CD4-positive, alpha-beta T cell treated with Interleukin-2 at 100 ng/mL for 4 hours (primary cell): ENCODE measurements at regions not wholly inside any gene's neighbourhood (a gene's known extent, or its start where the extent isn't known, plus 50 kb on each side); places are given as distances from the start of the nearest gene placed in this dataset.

Experiments used
- DNase-seq: peaks from one replicate; pipeline ENCODE4 v3.0.0-alpha.2; 2020; ENCODE audit warnings: low spot score

DNA sequence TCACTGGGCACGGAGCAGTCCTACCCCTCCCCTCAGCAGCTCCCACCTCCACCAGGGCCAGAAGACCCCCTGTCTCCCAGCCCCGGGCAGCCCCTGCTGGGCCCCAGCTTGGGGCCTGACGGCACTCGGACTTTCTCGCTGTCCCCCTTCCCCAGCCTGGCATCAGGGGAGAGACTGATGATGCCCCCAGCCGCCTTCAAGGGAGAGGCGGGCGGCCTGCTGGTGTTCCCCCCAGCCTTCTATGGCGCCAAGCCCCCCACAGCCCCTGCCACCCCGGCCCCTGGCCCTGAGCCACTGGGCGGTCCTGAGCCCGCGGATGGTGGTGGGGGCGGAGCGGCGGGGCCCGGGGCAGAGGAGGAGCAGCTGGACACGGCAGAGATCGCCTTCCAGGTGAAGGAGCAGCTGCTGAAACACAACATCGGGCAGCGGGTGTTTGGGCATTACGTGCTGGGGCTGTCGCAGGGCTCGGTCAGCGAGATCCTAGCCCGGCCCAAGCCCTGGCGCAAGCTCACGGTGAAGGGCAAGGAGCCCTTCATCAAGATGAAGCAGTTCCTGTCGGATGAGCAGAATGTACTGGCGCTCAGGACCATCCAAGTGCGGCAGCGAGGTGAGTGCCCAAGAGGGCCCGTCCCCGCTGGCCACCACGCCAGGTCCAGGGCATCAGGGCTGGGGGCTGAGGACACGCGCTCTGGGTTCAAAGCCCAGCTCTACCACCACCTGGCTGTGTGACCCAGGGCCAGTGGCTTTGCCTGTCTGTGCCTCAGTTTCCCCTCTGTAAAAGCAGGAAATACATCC, 58.6 kb downstream of the PHETA1 start:
- DNase-seq = no peak

DNA sequence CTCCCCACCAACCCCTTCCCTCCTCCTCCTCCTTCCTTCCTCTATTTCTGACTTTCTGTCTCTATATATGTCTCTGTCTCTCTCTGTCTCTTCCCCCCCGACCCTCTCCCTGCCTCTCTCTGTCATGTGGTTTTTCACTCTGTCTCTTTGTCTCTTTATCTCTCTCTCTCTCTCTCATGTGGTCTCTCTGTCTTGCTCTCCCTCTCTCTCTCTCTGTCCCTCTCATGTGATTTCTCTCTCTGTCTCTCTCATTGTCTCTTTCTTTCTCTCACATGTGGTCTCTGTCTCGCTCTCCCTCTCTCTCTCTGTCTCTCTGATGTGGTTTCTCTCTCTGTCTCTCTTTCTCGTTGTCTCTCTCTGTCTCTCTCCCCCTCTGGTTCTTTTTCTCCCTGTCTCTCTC, 59.3 kb downstream of the PHETA1 start:
- no peak for DNase-seq

GRCh38 chr12:111308473-111308872, 60.4 kb downstream of the PHETA1 start:
- DNase-seq = no peak

- DNase-seq = peak; percentile 6
Observed at GRCh38 chr12:111304642-111305071, 64.2 kb downstream of the PHETA1 start.

DNA sequence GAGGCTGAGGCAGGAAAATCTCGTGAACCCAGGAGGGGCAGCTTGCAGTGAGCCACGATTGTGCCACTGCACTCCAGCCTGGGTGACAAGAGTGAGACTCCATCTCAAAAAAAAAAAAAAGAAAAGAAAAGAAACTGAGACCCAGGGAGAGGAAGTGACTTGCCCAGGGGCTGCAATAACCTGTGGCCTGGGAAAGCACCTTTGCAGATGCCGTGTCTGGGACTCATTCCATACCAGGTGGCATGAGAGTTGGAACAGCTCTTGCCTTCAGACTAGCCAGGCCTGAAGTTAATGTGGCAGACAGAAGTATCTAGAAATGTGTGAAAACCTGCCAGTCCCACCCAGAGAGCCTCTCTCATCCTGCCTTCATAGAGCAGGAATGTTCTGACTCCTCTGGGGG, 65.4 kb downstream of the PHETA1 start:
- DNase-seq = no peak

DNA sequence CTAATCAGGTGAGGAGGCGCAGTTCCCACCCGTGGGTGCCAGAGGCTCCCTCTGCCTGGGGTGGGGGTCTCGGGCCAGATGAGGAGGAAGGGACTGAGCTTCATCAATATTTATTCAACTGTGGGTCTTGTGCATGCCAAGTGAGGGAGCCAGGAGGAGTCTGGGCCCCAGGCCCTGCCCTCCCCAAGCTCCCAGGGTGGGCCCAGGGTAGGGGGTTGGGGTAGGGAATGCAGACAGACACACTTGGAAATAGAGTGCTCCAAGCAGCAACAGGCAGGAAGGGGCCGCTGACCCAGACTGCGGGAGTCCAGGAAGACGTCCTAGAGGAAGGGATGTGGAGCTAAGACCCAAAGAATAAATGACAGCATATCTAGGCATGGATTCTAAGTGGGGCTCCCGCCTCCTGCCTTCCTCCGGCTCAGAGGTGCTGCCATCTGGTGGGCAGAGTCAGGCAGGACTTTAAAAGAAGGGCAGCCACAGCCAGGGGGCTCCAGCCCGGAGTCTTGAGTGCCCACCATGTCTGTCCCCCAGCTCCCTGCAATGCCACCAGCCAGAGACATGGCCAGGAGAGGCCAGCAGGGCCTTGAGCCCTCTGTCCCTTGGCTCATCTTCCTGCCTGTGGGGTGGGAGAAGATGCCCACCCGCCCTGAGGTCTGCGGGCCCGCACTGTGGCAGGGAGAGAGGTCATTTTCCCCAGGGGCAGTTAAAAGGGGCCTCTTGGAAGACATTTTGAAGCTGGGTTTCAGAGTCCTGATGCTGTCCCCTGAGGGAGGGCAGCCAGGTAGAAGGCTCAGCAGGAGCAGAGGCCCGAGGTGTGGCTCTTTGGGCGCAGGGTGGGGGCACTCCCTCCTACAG, 70.1 kb downstream of the PHETA1 start:
- peak; percentile 7 for DNase-seq

GRCh38 chr12:111297703-111298426, 71.0 kb downstream of the PHETA1 start:
- DNase-seq = no peak

DNA sequence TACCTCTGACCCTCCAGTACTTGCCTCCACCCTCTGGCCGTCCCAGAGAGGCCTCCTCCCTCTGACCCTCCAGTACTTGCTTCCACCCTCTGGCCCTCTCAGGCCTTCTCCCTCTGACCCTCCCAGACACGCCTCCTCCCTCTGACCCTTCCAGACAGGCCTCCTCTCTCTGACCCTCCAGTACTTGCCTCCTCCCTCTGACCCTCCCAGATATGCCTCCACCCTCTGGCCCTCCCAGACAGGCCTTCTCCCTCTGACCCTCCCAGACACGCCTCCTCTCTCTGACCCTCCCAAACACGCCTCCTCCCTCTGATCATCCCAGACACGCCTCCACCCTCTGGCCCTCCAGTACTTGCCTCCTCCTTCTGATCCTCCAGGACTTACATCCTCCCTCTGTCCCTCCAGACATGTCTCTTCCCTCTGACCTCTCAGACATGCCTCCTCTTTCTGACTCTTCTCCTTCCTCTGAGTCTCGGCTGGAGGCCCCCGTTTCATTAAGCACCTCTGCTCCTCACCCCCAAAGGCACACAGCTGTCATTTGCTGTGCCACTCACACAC, 71.9 kb downstream of the PHETA1 start:
- no peak for DNase-seq

GRCh38 chr12:111295176-111295575, 73.7 kb downstream of the PHETA1 start:
- no peak for DNase-seq

DNA sequence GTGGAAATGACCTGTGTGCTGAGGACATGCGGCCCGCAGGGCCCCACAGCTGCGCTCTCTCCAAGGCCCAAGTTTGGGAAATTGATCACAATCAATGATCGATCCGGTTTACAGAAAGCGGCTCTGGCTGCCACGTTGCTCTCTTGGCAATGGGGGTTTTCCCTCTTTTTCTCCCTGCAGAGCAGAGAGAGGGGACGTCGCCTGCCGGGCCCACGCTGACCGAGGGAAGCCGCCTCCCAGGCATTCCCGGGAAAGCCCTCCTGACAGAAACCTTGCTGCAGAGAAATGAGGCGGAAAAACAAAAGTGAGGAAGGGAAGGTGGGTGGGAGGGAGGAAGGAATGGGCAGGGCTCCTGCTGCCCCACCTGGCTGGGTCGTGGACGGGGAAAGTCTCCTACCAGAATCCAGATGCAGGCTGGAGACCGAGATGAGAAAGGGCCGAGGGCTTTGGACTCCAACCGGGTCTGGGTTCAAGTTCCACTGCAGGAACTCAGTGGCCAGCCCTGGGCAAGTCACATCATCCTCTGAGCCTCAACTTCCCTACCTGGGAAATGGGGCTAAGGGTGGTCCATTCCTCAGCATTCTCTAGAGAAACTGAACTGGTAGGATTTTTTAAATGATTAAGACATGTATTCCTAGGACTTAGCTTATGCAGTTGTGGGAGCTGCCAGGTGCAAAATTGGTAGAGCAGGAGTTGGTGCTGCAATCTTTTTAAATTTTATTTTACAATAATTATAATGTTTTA, 75.5 kb downstream of the PHETA1 start:
- no peak for DNase-seq

DNA sequence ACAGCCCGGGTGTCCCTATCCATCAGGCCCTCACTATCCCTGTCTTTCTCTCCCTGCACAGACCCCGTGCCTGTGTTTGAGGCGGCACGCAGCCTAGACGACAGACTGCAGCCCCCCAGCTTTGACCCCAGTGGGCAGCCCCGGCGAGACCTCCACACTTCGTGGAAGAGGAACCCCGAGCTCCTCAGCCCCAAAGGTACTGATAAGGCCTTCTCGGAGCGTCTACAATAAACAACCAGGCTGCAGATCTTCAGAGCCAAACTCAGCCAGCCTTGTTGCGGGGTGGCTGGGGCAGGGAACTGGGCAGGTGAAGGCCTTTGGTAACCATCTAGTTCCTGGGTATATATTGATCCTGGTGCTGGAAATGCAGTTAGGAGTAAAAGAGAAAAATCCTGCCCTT, 77.5 kb downstream of the PHETA1 start:
- DNase-seq = no peak

DNA sequence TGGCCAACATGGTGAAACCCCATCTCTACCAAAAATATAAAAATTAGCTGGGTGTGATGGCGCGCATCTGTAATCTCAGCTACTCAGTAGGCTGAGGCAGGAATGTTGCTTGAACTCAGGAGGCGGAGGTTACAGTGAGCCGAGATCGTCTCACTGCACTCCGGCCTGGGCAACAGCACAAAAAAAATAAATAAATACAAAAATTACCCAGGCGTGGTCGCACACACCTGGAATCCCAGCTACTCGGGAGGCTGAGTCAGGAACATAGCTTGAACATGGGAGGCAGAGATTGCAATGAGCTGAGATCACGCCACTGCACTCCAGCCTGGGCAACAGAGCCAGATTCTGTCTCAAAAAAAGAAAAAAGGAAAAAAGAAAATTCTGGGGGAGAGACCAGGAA, 80.1 kb downstream of the PHETA1 start:
- no peak for DNase-seq

- no peak for DNase-seq
Observed at GRCh38 chr12:111287125-111287900, 81.6 kb downstream of the PHETA1 start.

DNA sequence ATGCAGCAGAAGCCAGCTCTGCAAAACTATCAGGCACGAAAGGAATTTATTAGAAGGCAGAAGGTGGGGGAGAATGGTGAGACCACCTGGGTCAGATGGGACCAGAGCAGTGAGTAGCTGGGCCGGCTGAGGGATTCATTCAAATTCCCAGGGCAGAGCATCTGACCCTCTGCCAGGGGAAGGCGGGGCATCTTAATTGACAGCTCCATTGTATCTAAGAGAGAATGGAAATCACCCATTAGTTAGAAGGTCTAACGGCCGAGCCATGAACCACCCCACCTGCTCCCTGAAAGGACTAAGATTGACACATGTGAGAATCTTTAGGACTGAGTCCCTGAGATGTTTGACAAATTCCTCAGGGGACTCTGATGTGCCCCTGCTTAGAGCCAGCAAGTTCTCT, 83.7 kb downstream of the PHETA1 start:
- DNase-seq = no peak

DNA sequence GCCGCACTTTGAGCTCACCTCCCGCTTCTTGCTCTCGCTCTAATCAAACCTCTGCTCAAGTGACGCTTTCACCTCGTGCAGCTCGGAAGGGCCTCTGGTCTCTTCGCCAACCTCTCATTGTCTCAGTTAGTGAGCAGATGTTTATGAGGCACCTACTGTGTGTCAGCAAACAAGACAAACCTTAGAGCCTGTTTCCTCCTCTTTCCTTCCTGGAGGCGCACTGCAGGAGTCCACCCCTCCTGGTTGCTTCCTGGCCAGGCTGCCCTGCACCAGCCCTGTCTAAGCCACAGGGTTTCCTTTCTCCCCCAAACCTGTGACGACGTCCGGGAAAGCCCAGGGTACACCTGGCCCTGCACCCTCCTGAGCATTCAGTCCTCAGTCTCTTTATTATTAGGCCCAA, 84.2 kb downstream of the PHETA1 start:
- no peak for DNase-seq

GRCh38 chr12:111283966-111284365, 84.9 kb downstream of the PHETA1 start:
- DNase-seq = no peak

- DNase-seq = no peak
Observed at GRCh38 chr12:111283521-111283920, 85.4 kb downstream of the PHETA1 start.

- no peak for DNase-seq
Observed at GRCh38 chr12:111277570-111277969, 91.3 kb downstream of the PHETA1 start.

DNA sequence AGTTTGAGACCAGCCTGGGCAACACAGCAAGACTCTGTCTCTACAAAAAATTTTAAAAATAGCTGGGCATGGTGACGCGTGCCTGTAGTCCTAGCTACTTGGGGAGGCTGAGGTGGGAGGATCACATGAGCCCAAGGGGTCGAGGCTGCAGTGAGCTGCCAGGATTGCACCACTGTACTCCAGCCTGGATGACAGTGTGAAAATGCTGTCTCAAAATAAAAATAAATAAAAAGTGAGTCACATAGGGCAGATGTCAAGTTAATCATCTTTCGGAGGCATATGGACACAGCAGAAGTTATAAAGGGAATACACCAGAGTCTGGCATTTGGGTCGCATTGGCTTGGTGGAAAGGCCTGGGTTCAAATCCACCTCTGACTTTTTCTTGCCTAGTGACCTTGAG, 92.7 kb downstream of the PHETA1 start:
- no peak for DNase-seq

DNA sequence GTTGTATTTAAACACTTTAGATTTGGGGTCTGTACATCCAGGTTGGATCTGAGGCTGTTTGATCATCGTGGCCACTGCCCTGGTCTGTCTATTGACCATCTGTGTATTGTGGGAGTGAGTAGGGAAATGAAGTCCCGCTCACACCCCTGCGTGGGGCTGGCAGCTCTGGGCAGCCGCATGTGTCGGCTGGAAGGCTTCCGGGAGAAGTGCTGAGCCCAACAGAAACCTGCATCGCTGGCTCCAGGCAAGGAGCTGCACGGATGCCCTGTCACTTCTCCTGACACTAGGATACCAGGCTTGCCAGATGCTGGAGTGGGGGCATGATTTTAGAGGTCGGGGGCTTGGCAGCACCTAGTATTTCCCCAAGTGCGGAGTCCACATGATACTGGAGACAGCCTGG, 93.6 kb downstream of the PHETA1 start:
- no peak for DNase-seq

DNA sequence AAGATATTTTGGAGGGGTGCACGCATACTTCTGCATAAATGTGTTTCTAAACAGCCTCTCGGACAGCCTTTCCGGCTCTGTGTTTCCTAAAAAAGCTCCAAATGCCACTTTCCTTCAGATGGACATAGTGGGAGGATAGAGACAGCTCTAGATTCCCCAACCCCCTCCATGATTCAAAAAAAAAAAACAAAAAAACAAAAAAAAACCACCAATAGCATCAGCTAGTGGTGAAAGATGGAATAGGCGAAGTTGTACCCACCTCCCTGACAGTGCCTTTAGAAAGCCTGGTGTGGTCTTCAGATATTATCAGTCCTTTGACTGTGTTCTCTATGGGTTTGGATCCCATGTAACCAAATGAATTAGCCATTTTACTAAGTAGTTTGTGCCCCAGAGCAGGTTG, 94.1 kb downstream of the PHETA1 start:
- no peak for DNase-seq
